Neural cell (in vitro differentiated cells): ENCODE measurements at regions not wholly inside any gene's neighbourhood (a gene's known extent, or its start where the extent isn't known, plus 50 kb on each side); places are given as distances from the start of the nearest gene placed in this dataset.

Experiments used
- H2AFZ ChIP-seq: fragments of 200-600, 300-800 bp; sonication (generic), shearing (Covaris generic); 2 replicates; pipeline ENCODE4 v1.6.0; 2014; ENCODE audit warnings: low read depth, mild to moderate bottlenecking, antibody characterized with exemption, low read length, moderate library complexity
- H3F3A ChIP-seq: fragments of 200-600 bp; shearing (Covaris generic); 2 replicates; pipeline ENCODE4 v1.6.1; 2016; ENCODE audit warnings: mild to moderate bottlenecking, moderate library complexity, mixed read lengths, antibody characterized with exemption, low read length; ENCODE audit not compliant: insufficient read depth, poor library complexity, severe bottlenecking
- H3K27ac ChIP-seq: fragments of 200-600, 300-800 bp; sonication (generic), shearing (Covaris generic); 2 replicates; pipeline ENCODE4 v1.5.1; 2014; ENCODE audit warnings: mild to moderate bottlenecking, low read length, moderate library complexity
- H3K27me3 ChIP-seq: fragments of 300-800, 200-600 bp; sonication (generic), shearing (Covaris generic); 2 replicates; pipeline ENCODE4 v1.6.0; 2014; ENCODE audit warnings: mild to moderate bottlenecking, low read depth, low read length, moderate library complexity; ENCODE audit not compliant: insufficient read depth
- H3K36me3 ChIP-seq: fragments of 300-800, 200-600 bp; sonication (generic), shearing (Covaris generic); 2 replicates; pipeline ENCODE4 v1.5.1; 2014; ENCODE audit warnings: mild to moderate bottlenecking, antibody characterized with exemption, low read length, moderate library complexity; ENCODE audit not compliant: insufficient read depth
- H3K4me2 ChIP-seq: fragments of 300-800, 200-600 bp; sonication (generic), shearing (Covaris generic); 2 replicates; pipeline ENCODE4 v1.6.0; 2014; ENCODE audit warnings: mild to moderate bottlenecking, low read length
- H3K4me3 ChIP-seq: fragments of 300-800, 200-600 bp; sonication (generic), shearing (Covaris generic); 2 replicates; pipeline ENCODE4 v1.5.1; 2014; ENCODE audit warnings: mild to moderate bottlenecking, low read length, moderate library complexity
- H3K79me2 ChIP-seq: fragments of 200-600 bp; shearing (Covaris generic); replicated peaks from 2 replicates; pipeline ENCODE4 v1.6.0; 2014; ENCODE audit warnings: mild to moderate bottlenecking, low read length, moderate library complexity; ENCODE audit not compliant: insufficient read depth
- H3K9ac ChIP-seq: fragments of 300-800, 200-600 bp; sonication (generic), shearing (Covaris generic); 2 replicates; pipeline ENCODE4 v1.6.1; 2016; ENCODE audit warnings: mild to moderate bottlenecking, low read length, mixed read lengths
- H3K9me2 ChIP-seq: fragments of 200-600 bp; shearing (Covaris generic); 2 replicates; pipeline ENCODE4 v1.6.1; 2016; ENCODE audit warnings: mild to moderate bottlenecking, low read length, mixed read lengths; ENCODE audit not compliant: insufficient read depth
- H3K9me3 ChIP-seq: fragments of 200-600, 300-800 bp; sonication (generic), shearing (Covaris generic); 2 replicates; pipeline ENCODE4 v1.6.1; 2016; ENCODE audit warnings: mild to moderate bottlenecking, mixed run types, low read length, moderate library complexity, mixed read lengths
- H4K20me1 ChIP-seq: fragments of 200-600 bp; shearing (Covaris generic); 2 replicates; pipeline ENCODE4 v1.6.1; 2016; ENCODE audit warnings: mild to moderate bottlenecking, mixed run types; ENCODE audit not compliant: insufficient read depth
- CTCF ChIP-seq: fragments of 450-650 bp; IDR thresholded peaks from 2 replicates; pipeline ENCODE4 v1.5.1; 2014; ENCODE audit warnings: antibody characterized with exemption, mild to moderate bottlenecking, moderate library complexity; ENCODE audit not compliant: poor library complexity, severe bottlenecking
- EP300 ChIP-seq: fragments of 450-650 bp; conservative IDR thresholded peaks from 2 replicates; pipeline ENCODE4 v1.6.1; 2014; ENCODE audit warnings: antibody characterized with exemption, mild to moderate bottlenecking, moderate library complexity; ENCODE audit not compliant: poor library complexity, severe bottlenecking
- EZH2 ChIP-seq: fragments of 200-600, 300-800 bp; shearing (Covaris generic), sonication (generic); IDR thresholded peaks from 2 replicates; pipeline ENCODE4 v1.6.1; 2014; ENCODE audit warnings: antibody characterized with exemption, low read length, borderline replicate concordance, mild to moderate bottlenecking; ENCODE audit not compliant: insufficient read depth, poor library complexity, severe bottlenecking
- MXI1 ChIP-seq: fragments of 450-650 bp; conservative IDR thresholded peaks from 2 replicates; pipeline ENCODE4 v1.6.1; 2014; ENCODE audit warnings: antibody characterized with exemption, mild to moderate bottlenecking; ENCODE audit not compliant: poor library complexity, severe bottlenecking
- POLR2AphosphoS5 ChIP-seq: IDR thresholded peaks from 2 replicates; pipeline ENCODE4 v1.6.1; 2012
- RAD21 ChIP-seq: fragments of 450-650 bp; conservative IDR thresholded peaks from 2 replicates; pipeline ENCODE4 v1.6.1; 2014; ENCODE audit warnings: antibody characterized with exemption, mild to moderate bottlenecking, moderate library complexity
- REST ChIP-seq: IDR thresholded peaks from 2 replicates; pipeline ENCODE4 v1.6.1; 2012; ENCODE audit warnings: borderline replicate concordance
- SMC3 ChIP-seq: fragments of 450-650 bp; conservative IDR thresholded peaks from 2 replicates; pipeline ENCODE4 v1.6.1; 2014; ENCODE audit warnings: antibody characterized with exemption, mild to moderate bottlenecking, moderate library complexity; ENCODE audit not compliant: poor library complexity
- TAF1 ChIP-seq: IDR thresholded peaks from 2 replicates; pipeline ENCODE4 v1.6.1; 2012; ENCODE audit warnings: low read depth

GRCh38 chr12:33052141-33053051 is 155.8 kb upstream of the PKP2 start:
- no peaks in the 10 kb centered on the region for H3K36me3 ChIP-seq
- no peaks in the 10 kb centered on the region for H3K79me2 ChIP-seq
- H3K27me3 ChIP-seq, result no peaks in the 10 kb centered on the region
- no peaks in the 10 kb centered on the region for H3K9me2 ChIP-seq
- H2AFZ ChIP-seq, result no peak overlapping the region
- no peak overlapping the region for H3K4me2 ChIP-seq
- no peak overlapping the region for H3K27ac ChIP-seq
- H4K20me1 ChIP-seq, result no peaks in the 10 kb centered on the region
- TF ChIP-seq EP300, result no peak
- no peak for TF ChIP-seq REST
- no peak for TF ChIP-seq TAF1
- no peak for TF ChIP-seq RAD21
- TF ChIP-seq SMC3, result no peak
- no peak for TF ChIP-seq CTCF
- no peak for TF ChIP-seq EZH2
- TF ChIP-seq POLR2AphosphoS5, result no peak
- TF ChIP-seq MXI1, result no peak
- no peak overlapping the region for H3K9ac ChIP-seq
- H3K9me3 ChIP-seq, result no peaks in the 10 kb centered on the region
- H3F3A ChIP-seq, result no peaks in the 10 kb centered on the region
- no peak overlapping the region for H3K4me3 ChIP-seq

GRCh38 chr12:33047666-33048065 is 151.1 kb upstream of the PKP2 start:
- Histone ChIP-seq H3K4me3 (no peak overlapping the region), H3K9me2 (no peaks in the 10 kb centered on the region), H3K9ac (peak overlapping the region; percentile 36), H2AFZ (peak overlapping the region; percentile 5), H3K4me2 (no peak overlapping the region), H4K20me1 (no peaks in the 10 kb centered on the region), H3K27ac (peak overlapping the region; percentile 75), H3K27me3 (no peaks in the 10 kb centered on the region), H3F3A (no peaks in the 10 kb centered on the region), H3K9me3 (no peaks in the 10 kb centered on the region), H3K36me3 (no peaks in the 10 kb centered on the region), H3K79me2 (no peaks in the 10 kb centered on the region)
- TF ChIP-seq POLR2AphosphoS5, result peak; percentile 24
- TF ChIP-seq RAD21, result no peak
- TF ChIP-seq EP300, result peak; percentile 71
